NT2/D1 (cell line): ENCODE measurements at regions not wholly inside any gene's neighbourhood (a gene's known extent, or its start where the extent isn't known, plus 50 kb on each side); places are given as distances from the start of the nearest gene placed in this dataset.

Experiments used
- YY1 ChIP-seq: IDR thresholded peaks from 2 replicates; pipeline ENCODE4 v1.6.1; 2011; ENCODE audit not compliant: insufficient read length, insufficient read depth
- ZNF274 ChIP-seq: IDR thresholded peaks from 2 replicates; pipeline ENCODE4 v1.6.1; 2011; ENCODE audit warnings: mild to moderate bottlenecking, low read depth, low read length

DNA sequence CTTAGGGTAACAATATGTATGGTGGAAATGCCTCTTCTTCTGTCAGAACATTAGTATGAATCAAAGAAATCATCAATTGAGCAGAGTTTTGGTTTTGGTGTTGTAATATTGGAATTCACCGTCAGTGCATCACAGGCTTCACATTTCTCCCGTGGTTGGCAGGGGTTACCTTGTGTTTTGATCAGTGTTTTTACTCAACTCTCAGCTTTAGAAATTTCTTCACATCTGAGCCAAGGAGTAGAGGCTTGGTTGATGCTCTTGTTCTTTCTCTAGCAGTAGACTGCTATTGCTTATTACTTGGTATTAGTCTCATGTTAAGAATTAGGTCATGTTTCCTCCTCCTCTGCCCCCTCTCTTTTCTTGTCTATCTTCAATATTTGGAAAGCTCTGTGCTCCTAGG is 188.8 kb upstream of the SMIM30 start:
- TF ChIP-seq YY1 (no peak), ZNF274 (no peak)
